HG03558 (cell line): ENCODE measurements at regions not wholly inside any gene's neighbourhood (a gene's known extent, or its start where the extent isn't known, plus 50 kb on each side); places are given as distances from the start of the nearest gene placed in this dataset.

Experiments used
- ATAC-seq: cut with Tn5 transposase; IDR thresholded peaks from one replicate; pipeline ENCODE4 v1.9.1; 2021; ENCODE audit warnings: moderate number of reproducible peaks; ENCODE audit not compliant: unreplicated experiment; ENCODE audit errors: extremely low read depth

DNA sequence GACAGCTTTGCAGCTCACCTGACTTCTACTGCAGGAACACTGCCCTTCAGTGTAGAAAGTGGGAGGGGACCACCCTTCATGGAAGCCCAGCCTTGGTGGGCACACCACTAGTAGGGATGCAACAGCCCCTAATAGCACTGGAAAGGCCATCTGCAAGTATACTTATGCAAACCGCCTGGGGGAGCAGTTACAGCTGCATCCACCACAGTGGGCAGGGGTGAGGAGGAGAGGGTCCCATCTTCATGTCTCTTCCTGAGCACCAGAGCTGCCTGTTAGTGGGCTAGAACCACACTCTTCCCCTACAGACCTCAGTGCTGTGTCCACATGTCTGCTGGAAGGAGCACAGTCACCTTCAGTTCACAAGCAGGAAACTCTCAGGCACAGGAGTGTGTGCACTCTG, 66.2 kb upstream of the LHX8 start:
- ATAC-seq = no peak

- no peak for ATAC-seq
Observed at GRCh38 chr1:75074831-75075395, 59.3 kb upstream of the LHX8 start.

- ATAC-seq = no peak
Observed at GRCh38 chr1:75079538-75080290, 54.5 kb upstream of the LHX8 start.

GRCh38 chr1:75083223-75083622, 51.0 kb upstream of the LHX8 start:
- ATAC-seq = no peak

- ATAC-seq = no peak
Observed at GRCh38 chr1:75083848-75084514, 50.2 kb upstream of the LHX8 start.
